ENCODE measurements at regions not wholly inside any gene's neighbourhood (a gene's known extent, or its start where the extent isn't known, plus 50 kb on each side); places are given as distances from the start of the nearest gene placed in this dataset.

GRCh38 chr5:93660677-93661076 is 77.7 kb downstream of the NR2F1 start:
- Histone ChIP-seq H3K79me1 (ENCODE audit: low read depth in 1 of 2, low read length in 2 of 2) (no peaks in the 10 kb centered on the region; a peak in 1 of 4 replicates), H3K27me3 (ENCODE audit: control insufficient read depth, insufficient read depth, low read length) (no peaks in the 10 kb centered on the region), H4K91ac (ENCODE audit: insufficient read depth, low read depth, low read length) (no peak overlapping the region), H3K9me1 (ENCODE audit: insufficient read depth, low read length) (no peaks in the 10 kb centered on the region), H3K18ac (ENCODE audit: low read depth, low read length) (no peak overlapping the region), H3K4ac (ENCODE audit: low read depth, low read length) (no peak overlapping the region), H2AK5ac (ENCODE audit: low read depth, low read length) (no peak overlapping the region), H2BK20ac (ENCODE audit: low read depth, low read length) (no peak overlapping the region), H3K36me3 (ENCODE audit: control insufficient read depth, insufficient read depth, low read length) (no peaks in the 10 kb centered on the region), H3K9me3 (ENCODE audit: control insufficient read depth, insufficient read depth, low read length) (no peaks in the 10 kb centered on the region), H3K23ac (ENCODE audit: low read depth, low read length) (no peak overlapping the region), H2AK9ac (replicated peaks; ENCODE audit: low read depth, low read length, poor library complexity) (no peak overlapping the region), H3K9ac (ENCODE audit: low read depth, low read length) (no peak overlapping the region), H3K4me2 (ENCODE audit: low read depth, low read length) (no peak overlapping the region), H4K5ac (ENCODE audit: low read depth, low read length) (no peak overlapping the region), H2BK15ac (ENCODE audit: low read depth, low read length) (no peak overlapping the region), H3K4me1 (ENCODE audit: control insufficient read depth, insufficient read depth, low read length) (no peaks in the 10 kb centered on the region), H3K27ac (ENCODE audit: insufficient read depth, low read length) (no peak overlapping the region), H2AFZ (replicated peaks; ENCODE audit: low read length, poor library complexity) (no peak overlapping the region), H4K20me1 (ENCODE audit: insufficient read depth, low read length) (no peaks in the 10 kb centered on the region), H2BK120ac (ENCODE audit: low read depth, low read length) (no peak overlapping the region), H3K56ac (ENCODE audit: extremely low read depth, insufficient read depth, low read length) (no peak overlapping the region), H3K14ac (replicated peaks; ENCODE audit: low read depth, low read length) (no peak overlapping the region), H3K4me3 (ENCODE audit: insufficient read depth, low read depth, low read length) (no peak overlapping the region), H2BK5ac (ENCODE audit: low read depth, low read length, poor library complexity, severe bottlenecking) (no peak overlapping the region), H4K8ac (ENCODE audit: low read depth in 2 of 2, low read length in 2 of 2) (no peak overlapping the region)
- ChIA-PET POLR2A (ENCODE audit: unreplicated experiment) (no interaction called here), CTCF (interaction anchor here (0.8 to 0.9 kb wide), 2 partner anchors 21 to 53 kb away, joined by 3 read pairs; no protein-coding TSS in a partner anchor)
- TF ChIP-seq SMC3 (IDR thresholded peaks at IDR 0.05; ENCODE audit: low read depth, low read length) (no peak), MAFK (IDR thresholded peaks at IDR 0.05; ENCODE audit: low read depth, low read length) (no peak)
- intact Hi-C loops (cut with micrococcal nuclease) = no loop called here
- no CpG with 5 or more reads among the region's 1 CpG for WGBS, 2 experiments (ENCODE audit: extremely low coverage in 2 of 2, insufficient read length in 1 of 2)
- in situ Hi-C loops (cut with MboI; ENCODE audit: low sequenced_read_pairs) = no loop called here
- dilution Hi-C loops (cut with HindIII; ENCODE audit: low sequenced_read_pairs, unreplicated experiment) = no loop called here
- ATAC-seq (ENCODE audit: low read depth) = no peak
- no TSS peak for BruUV-seq (replicated peaks)
- no peak for DNase-seq
